Trophoblast cell (in vitro differentiated cells and primary cell): ENCODE measurements at regions not wholly inside any gene's neighbourhood (a gene's known extent, or its start where the extent isn't known, plus 50 kb on each side); places are given as distances from the start of the nearest gene placed in this dataset.

ENCODE experiments used
- DNase-seq, 2 donors: peaks; one replicate each; pipeline ENCODE4 v3.0.0-alpha.2; 2016
- H2AFZ ChIP-seq: 2 replicates; pipeline ENCODE4 v1.6.1; 2013; ENCODE audit warnings: low read length, moderate library complexity, mild to moderate bottlenecking; ENCODE audit not compliant: insufficient read depth, poor library complexity
- H2AK5ac ChIP-seq: 2 replicates; pipeline ENCODE4 v1.6.1; 2013; ENCODE audit warnings: mild to moderate bottlenecking, low read length
- H2BK120ac ChIP-seq: 2 replicates; pipeline ENCODE4 v1.6.1; 2013; ENCODE audit warnings: low read length, mild to moderate bottlenecking, moderate library complexity; ENCODE audit not compliant: insufficient read depth, poor library complexity
- H2BK12ac ChIP-seq: 2 replicates; pipeline ENCODE4 v1.6.1; 2013; ENCODE audit warnings: mild to moderate bottlenecking, low read length, moderate library complexity
- H2BK5ac ChIP-seq: 2 replicates; pipeline ENCODE4 v1.6.1; 2013; ENCODE audit warnings: low read length, low read depth, moderate library complexity, mild to moderate bottlenecking; ENCODE audit not compliant: poor library complexity
- H3K14ac ChIP-seq: 2 replicates; pipeline ENCODE4 v1.6.1; 2013; ENCODE audit warnings: mild to moderate bottlenecking, low read length
- H3K18ac ChIP-seq: 2 replicates; pipeline ENCODE4 v1.6.1; 2013; ENCODE audit warnings: mild to moderate bottlenecking, low read length
- H3K23ac ChIP-seq: 2 replicates; pipeline ENCODE4 v1.6.1; 2013; ENCODE audit warnings: low read length
- H3K27ac ChIP-seq: 2 replicates; pipeline ENCODE4 v1.5.1; 2013; ENCODE audit warnings: low read depth, mild to moderate bottlenecking, inconsistent platforms, low read length, moderate library complexity
- H3K27me3 ChIP-seq: 2 replicates; pipeline ENCODE4 v1.6.1; 2013; ENCODE audit warnings: inconsistent platforms, mild to moderate bottlenecking, low read length, moderate library complexity; ENCODE audit not compliant: insufficient read depth
- H3K36me3 ChIP-seq, 2 experiments: 1 replicate in 1 of 2; 2 replicates in 1 of 2; pipeline ENCODE4 v1.6.1; 2013; ENCODE audit warnings: low read length in 2 of 2, mild to moderate bottlenecking in 2 of 2, moderate library complexity in 1 of 2; ENCODE audit not compliant: insufficient read depth in 2 of 2, control insufficient read depth in 1 of 2
- H3K4ac ChIP-seq: 2 replicates; pipeline ENCODE4 v1.6.1; 2013; ENCODE audit warnings: low read depth, mild to moderate bottlenecking, low read length, moderate library complexity
- H3K4me1 ChIP-seq, 2 experiments: 1 replicate in 1 of 2; 2 replicates in 1 of 2; pipeline ENCODE4 v1.6.1; 2013; ENCODE audit warnings: low read length in 2 of 2, mild to moderate bottlenecking in 2 of 2, moderate library complexity in 1 of 2; ENCODE audit not compliant: insufficient read depth in 2 of 2, control insufficient read depth in 1 of 2
- H3K4me2 ChIP-seq: 2 replicates; pipeline ENCODE4 v1.6.1; 2013; ENCODE audit warnings: inconsistent platforms, mild to moderate bottlenecking, low read length, moderate library complexity
- H3K4me3 ChIP-seq: 2 replicates; pipeline ENCODE4 v1.5.1; 2013; ENCODE audit warnings: mild to moderate bottlenecking, low read depth, low read length, inconsistent platforms
- H3K79me1 ChIP-seq: one replicate; pipeline ENCODE4 v1.6.1; 2013; ENCODE audit warnings: low read length
- H3K79me2 ChIP-seq: 2 replicates; pipeline ENCODE4 v1.6.1; 2013; ENCODE audit warnings: low read length, mild to moderate bottlenecking; ENCODE audit not compliant: control insufficient read depth, insufficient read depth, poor library complexity
- H3K9ac ChIP-seq: 2 replicates; pipeline ENCODE4 v1.6.1; 2013; ENCODE audit warnings: mild to moderate bottlenecking, low read length
- H3K9me3 ChIP-seq: 2 replicates; pipeline ENCODE4 v1.6.1; 2013; ENCODE audit warnings: low read depth, mild to moderate bottlenecking, control low read depth, inconsistent platforms, low read length; ENCODE audit not compliant: insufficient read depth
- H4K12ac ChIP-seq: 2 replicates; pipeline ENCODE4 v1.6.1; 2013; ENCODE audit warnings: low read depth, mild to moderate bottlenecking, low read length, moderate library complexity
- H4K8ac ChIP-seq: 2 replicates; pipeline ENCODE4 v1.6.1; 2013; ENCODE audit warnings: low read depth, mild to moderate bottlenecking, low read length, moderate library complexity
- H4K91ac ChIP-seq: one replicate; pipeline ENCODE4 v1.6.1; 2013; ENCODE audit warnings: low read depth, mild to moderate bottlenecking, low read length, moderate library complexity
- WGBS: extraction: QIAGEN DNeasy Blood & Tissue Kit; methylation state at CpG from one replicate; pipeline ENCODE4 v1.1.7; 2013; ENCODE audit warnings: missing lambda C conversion rate; ENCODE audit not compliant: insufficient read length, insufficient coverage; ENCODE audit errors: extremely low coverage; 5-methylcytosine and 5-hydroxymethylcytosine counted together

DNA sequence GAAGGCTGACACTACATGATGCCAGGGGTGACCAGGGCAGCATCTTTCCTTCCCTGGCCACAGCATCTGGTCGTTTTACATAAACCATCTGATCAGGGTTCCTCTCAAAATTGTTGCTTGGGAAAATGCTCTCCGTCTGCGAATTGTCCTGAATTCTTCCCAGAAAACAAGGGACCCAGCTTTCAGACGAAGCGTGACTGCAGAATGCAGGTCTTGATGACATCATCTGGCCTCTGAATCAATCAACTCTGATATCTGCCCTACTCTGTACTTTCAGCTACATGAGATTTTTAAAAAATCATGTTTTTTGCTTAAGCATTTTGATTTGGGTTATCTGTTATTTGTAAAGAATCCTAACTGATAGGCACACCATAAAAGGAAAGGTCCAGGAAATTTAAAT is 246.6 kb upstream of the IRS2 start:
- no peak overlapping the region for H3K4ac ChIP-seq
- no peak overlapping the region for H3K23ac ChIP-seq
- no peaks in the 10 kb centered on the region for H3K79me1 ChIP-seq
- no peak overlapping the region for H3K4me2 ChIP-seq
- no peak overlapping the region for H3K18ac ChIP-seq
- no peaks in the 10 kb centered on the region for H3K27me3 ChIP-seq
- H2AK5ac ChIP-seq, result no peak overlapping the region
- no peaks in the 10 kb centered on the region for H3K4me1 ChIP-seq
- no CpG with 5 or more reads among the region's 5 CpGs for WGBS
- H2BK12ac ChIP-seq, result no peak overlapping the region
- H3K4me3 ChIP-seq, result no peak overlapping the region
- H4K12ac ChIP-seq, result no peak overlapping the region
- no peak for DNase-seq
- no peak overlapping the region for H2BK120ac ChIP-seq
- no peak overlapping the region for H2BK5ac ChIP-seq
- H3K79me2 ChIP-seq, result no peaks in the 10 kb centered on the region
- H3K14ac ChIP-seq, result no peak overlapping the region
- no peak overlapping the region for H2AFZ ChIP-seq
- H3K9me3 ChIP-seq, result no peaks in the 10 kb centered on the region
- no peaks in the 10 kb centered on the region for H3K36me3 ChIP-seq
- no peak overlapping the region for H4K8ac ChIP-seq
- no peak overlapping the region for H3K9ac ChIP-seq
- H3K27ac ChIP-seq, result no peak overlapping the region
- H4K91ac ChIP-seq, result no peak overlapping the region

DNA sequence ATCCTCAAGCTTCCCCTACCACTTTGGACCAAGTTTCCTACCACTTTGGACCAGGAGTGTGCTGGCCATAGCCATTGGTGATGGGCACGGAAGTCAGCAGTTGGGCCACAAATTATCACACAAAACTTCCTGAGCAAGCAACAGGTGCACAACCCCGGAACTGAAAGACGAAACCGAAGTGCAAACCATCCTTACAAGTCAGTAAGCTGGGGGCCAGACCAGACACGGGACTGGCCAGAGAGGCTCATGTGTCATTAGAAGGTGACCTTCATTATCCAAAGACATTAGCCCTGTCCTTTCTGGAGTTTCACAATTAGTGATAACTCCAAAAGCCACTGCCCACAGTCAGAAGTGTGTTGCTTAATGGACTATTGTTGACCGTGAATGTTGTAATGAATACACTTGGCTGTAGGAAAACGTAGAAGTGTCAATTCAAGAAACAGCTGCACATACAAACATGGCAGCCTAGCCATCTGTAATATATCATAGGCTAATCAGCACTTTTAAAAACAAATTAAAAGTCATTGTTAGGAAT is 244.1 kb upstream of the IRS2 start:
- Histone ChIP-seq H3K4me1 (no peaks in the 10 kb centered on the region), H3K4me2 (no peak overlapping the region), H2BK120ac (no peak overlapping the region), H3K18ac (no peak overlapping the region), H3K79me1 (no peaks in the 10 kb centered on the region), H2BK5ac (no peak overlapping the region), H2AK5ac (no peak overlapping the region), H3K27ac (no peak overlapping the region), H2AFZ (no peak overlapping the region), H3K27me3 (no peaks in the 10 kb centered on the region), H4K8ac (no peak overlapping the region), H3K14ac (no peak overlapping the region), H3K4ac (no peak overlapping the region), H4K12ac (no peak overlapping the region), H3K9ac (no peak overlapping the region), H3K36me3 (no peaks in the 10 kb centered on the region), H3K9me3 (no peaks in the 10 kb centered on the region), H3K23ac (no peak overlapping the region), H2BK12ac (no peak overlapping the region), H3K4me3 (no peak overlapping the region), H3K79me2 (no peaks in the 10 kb centered on the region), H4K91ac (no peak overlapping the region)
- WGBS, result no CpG with 5 or more reads among the region's 7 CpGs
- DNase-seq, result no peak

DNA sequence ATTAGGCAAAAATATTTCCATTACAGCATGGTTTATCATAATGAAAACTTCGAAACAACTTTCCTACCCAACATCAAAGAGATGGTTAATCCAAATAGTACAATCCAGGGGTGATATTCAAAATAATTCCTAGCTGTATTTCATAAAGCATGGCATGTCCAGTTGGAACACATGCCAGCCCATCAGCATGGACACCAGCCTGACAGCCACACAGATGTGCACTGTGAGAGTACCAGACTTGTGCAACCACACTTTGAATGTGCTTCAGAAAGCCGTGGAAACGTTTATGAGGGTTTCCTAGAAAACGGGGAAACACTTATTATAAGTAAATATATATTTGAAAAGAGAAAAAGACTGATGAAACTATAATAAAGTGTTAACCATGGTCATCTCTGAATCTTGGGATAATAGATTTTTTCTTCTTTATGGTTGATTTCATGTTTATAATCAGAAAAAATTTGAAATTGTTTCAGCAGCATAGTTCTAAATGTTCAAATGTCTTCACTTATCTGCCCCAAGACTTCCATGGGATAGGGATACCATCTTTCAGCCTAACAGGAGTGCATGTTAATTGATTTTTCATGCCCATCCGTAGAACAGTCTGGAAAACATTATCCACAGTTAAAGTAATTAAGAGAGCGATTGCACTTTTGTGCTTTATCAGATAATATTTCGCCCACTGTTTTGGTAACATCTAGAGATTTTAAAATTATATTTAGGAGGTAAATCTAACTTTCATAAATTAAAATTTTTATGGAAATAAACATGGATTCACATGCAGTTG is 242.6 kb upstream of the IRS2 start:
- H2BK12ac ChIP-seq, result no peak overlapping the region
- no peak overlapping the region for H3K23ac ChIP-seq
- H3K79me1 ChIP-seq, result no peaks in the 10 kb centered on the region
- no peaks in the 10 kb centered on the region for H3K36me3 ChIP-seq
- no peaks in the 10 kb centered on the region for H3K27me3 ChIP-seq
- H3K18ac ChIP-seq, result no peak overlapping the region
- H3K79me2 ChIP-seq, result no peaks in the 10 kb centered on the region
- H3K4me3 ChIP-seq, result no peak overlapping the region
- H3K4me2 ChIP-seq, result no peak overlapping the region
- no peak overlapping the region for H2BK120ac ChIP-seq
- DNase-seq, result no peak
- no peaks in the 10 kb centered on the region for H3K9me3 ChIP-seq
- no peak overlapping the region for H3K4ac ChIP-seq
- H3K4me1 ChIP-seq, result no peaks in the 10 kb centered on the region
- no peak overlapping the region for H2BK5ac ChIP-seq
- no peak overlapping the region for H2AK5ac ChIP-seq
- no peak overlapping the region for H3K14ac ChIP-seq
- H4K12ac ChIP-seq, result no peak overlapping the region
- no peak overlapping the region for H3K9ac ChIP-seq
- H3K27ac ChIP-seq, result no peak overlapping the region
- WGBS, result no CpG with 5 or more reads among the region's 7 CpGs
- no peak overlapping the region for H4K8ac ChIP-seq
- H4K91ac ChIP-seq, result no peak overlapping the region
- H2AFZ ChIP-seq, result no peak overlapping the region

DNA sequence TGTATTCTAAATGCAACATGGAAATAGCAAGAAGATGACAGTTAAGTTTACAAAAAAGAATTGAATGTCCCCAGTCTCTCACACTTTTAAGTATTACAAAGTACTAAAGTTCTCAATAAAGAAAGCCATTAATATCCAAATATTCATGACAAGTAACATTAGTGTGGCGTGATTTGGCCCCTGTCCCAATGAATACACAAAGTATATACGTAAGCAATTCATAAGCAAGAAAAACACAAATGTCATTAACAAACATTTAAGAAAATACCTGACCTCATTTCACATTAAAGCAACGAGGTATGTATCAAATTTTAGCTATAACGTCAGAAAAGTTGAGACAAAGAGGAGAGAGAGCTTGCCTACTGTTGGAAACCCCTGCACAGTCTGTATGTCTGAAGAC is 241.9 kb upstream of the IRS2 start:
- Histone ChIP-seq H3K14ac (no peak overlapping the region), H3K4me3 (no peak overlapping the region), H2BK12ac (no peak overlapping the region), H3K27ac (no peak overlapping the region), H3K4ac (no peak overlapping the region), H3K18ac (no peak overlapping the region), H4K91ac (no peak overlapping the region), H2BK5ac (no peak overlapping the region), H3K79me2 (no peaks in the 10 kb centered on the region), H3K23ac (no peak overlapping the region), H3K27me3 (no peaks in the 10 kb centered on the region), H3K36me3 (no peaks in the 10 kb centered on the region), H2AFZ (no peak overlapping the region), H3K4me1 (no peaks in the 10 kb centered on the region), H3K4me2 (no peak overlapping the region), H3K79me1 (no peaks in the 10 kb centered on the region), H2BK120ac (no peak overlapping the region), H3K9ac (no peak overlapping the region), H4K12ac (no peak overlapping the region), H3K9me3 (no peaks in the 10 kb centered on the region), H2AK5ac (no peak overlapping the region), H4K8ac (no peak overlapping the region)
- no peak for DNase-seq
- WGBS, result no CpG with 5 or more reads among the region's 4 CpGs
